Nephron (organoid): ENCODE measurements at regions not wholly inside any gene's neighbourhood (a gene's known extent, or its start where the extent isn't known, plus 50 kb on each side); places are given as distances from the start of the nearest gene placed in this dataset.

Experiments used
- H3K27ac Mint-ChIP-seq, 3 experiments: 2 replicates each; pipeline ENCODE4 v1.8.0; 2020; ENCODE audit warnings: mixed read lengths in 3 of 3, mild to moderate bottlenecking in 2 of 3, moderate library complexity in 1 of 3
- H3K27me3 Mint-ChIP-seq: 2 replicates; pipeline ENCODE4 v1.8.0; 2021; ENCODE audit warnings: low read depth, mild to moderate bottlenecking, moderate library complexity, mixed read lengths
- H3K36me3 Mint-ChIP-seq: 2 replicates; pipeline ENCODE4 v1.8.0; 2020; ENCODE audit warnings: low read depth, mixed read lengths
- H3K4me1 Mint-ChIP-seq: 2 replicates; pipeline ENCODE4 v1.8.0; 2020; ENCODE audit warnings: mixed read lengths
- H3K4me3 Mint-ChIP-seq, 3 experiments: 2 replicates each; pipeline ENCODE4 v1.8.0; 2020; ENCODE audit warnings: mild to moderate bottlenecking in 3 of 3, mixed read lengths in 3 of 3, moderate library complexity in 2 of 3
- H3K9me3 Mint-ChIP-seq: 2 replicates; pipeline ENCODE4 v1.8.0; 2020; ENCODE audit warnings: mixed read lengths
- TF ChIP-seq, protein P1 (sequence below), 3 experiments: fragments of 200-600 bp; sonication (generic); IDR thresholded peaks; one replicate each; pipeline ENCODE4 v1.5.0; 2021; ENCODE audit warnings: antibody characterized with exemption in 3 of 3; ENCODE audit not compliant: unreplicated experiment in 3 of 3

- no peak overlapping the region for H3K4me3 Mint-ChIP-seq
- TF ChIP-seq, protein P1, sequence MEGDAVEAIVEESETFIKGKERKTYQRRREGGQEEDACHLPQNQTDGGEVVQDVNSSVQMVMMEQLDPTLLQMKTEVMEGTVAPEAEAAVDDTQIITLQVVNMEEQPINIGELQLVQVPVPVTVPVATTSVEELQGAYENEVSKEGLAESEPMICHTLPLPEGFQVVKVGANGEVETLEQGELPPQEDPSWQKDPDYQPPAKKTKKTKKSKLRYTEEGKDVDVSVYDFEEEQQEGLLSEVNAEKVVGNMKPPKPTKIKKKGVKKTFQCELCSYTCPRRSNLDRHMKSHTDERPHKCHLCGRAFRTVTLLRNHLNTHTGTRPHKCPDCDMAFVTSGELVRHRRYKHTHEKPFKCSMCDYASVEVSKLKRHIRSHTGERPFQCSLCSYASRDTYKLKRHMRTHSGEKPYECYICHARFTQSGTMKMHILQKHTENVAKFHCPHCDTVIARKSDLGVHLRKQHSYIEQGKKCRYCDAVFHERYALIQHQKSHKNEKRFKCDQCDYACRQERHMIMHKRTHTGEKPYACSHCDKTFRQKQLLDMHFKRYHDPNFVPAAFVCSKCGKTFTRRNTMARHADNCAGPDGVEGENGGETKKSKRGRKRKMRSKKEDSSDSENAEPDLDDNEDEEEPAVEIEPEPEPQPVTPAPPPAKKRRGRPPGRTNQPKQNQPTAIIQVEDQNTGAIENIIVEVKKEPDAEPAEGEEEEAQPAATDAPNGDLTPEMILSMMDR (IDR thresholded peaks at IDR 0.05; ENCODE audit: unreplicated experiment in 3 of 3) = no peak
- H3K9me3 Mint-ChIP-seq = no peaks in the 10 kb centered on the region
- peaks cover 18% of the 10 kb centered on the region for H3K4me1 Mint-ChIP-seq
- H3K27ac Mint-ChIP-seq = no peak overlapping the region
- no peaks in the 10 kb centered on the region for H3K36me3 Mint-ChIP-seq
- H3K27me3 Mint-ChIP-seq = peaks cover 4% of the 10 kb centered on the region
Observed at GRCh38 chr10:44168478-44168877, 216.4 kb downstream of the CXCL12 start.

DNA sequence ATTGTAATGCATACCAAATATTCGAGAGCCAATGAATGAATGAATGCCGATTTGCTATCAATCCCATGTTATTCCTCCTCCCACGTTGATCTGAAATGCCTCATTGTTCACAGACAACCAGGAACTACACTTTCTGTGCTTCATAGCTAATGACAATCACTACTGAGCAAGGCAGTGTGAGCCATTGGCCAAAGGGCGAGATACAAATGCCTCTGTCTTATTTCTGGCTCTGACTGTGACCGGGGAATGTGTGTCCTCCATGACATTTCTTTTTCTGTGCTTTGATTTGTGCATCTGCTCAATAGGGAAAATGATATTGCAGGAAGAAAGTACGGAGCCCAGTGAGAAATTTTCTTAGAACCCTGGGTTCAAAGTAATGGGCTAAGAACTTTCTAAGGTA, 217.1 kb downstream of the CXCL12 start:
- Mint-ChIP-seq H3K4me3 (no peak overlapping the region), H3K36me3 (no peaks in the 10 kb centered on the region), H3K27me3 (peaks cover 3% of the 10 kb centered on the region), H3K4me1 (peaks cover 12% of the 10 kb centered on the region), H3K27ac (no peak overlapping the region), H3K9me3 (no peaks in the 10 kb centered on the region)
- TF ChIP-seq, protein P1 (IDR thresholded peaks at IDR 0.05; ENCODE audit: unreplicated experiment in 3 of 3) = no peak

DNA sequence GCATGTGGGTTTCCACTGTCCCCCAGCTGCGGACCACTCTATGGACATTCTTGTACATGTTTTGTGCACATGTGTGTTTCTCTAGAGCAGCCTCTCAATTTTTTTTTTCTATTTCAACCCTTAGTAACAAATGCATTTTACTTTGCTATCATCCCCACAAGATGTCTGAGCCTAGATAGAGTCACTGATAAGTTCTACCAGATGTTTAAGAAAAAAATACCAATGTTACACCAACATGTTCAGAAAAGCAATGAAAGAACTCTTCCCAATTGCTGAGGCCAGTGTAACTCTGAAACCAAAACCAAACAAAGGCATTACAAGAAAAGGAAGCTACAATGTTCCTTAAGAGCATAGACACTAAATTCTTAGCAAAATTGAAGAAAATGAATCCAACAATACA, 218.5 kb downstream of the CXCL12 start:
- H3K36me3 Mint-ChIP-seq = no peaks in the 10 kb centered on the region
- no peak overlapping the region for H3K27ac Mint-ChIP-seq
- no peaks in the 10 kb centered on the region for H3K9me3 Mint-ChIP-seq
- no peak overlapping the region for H3K4me3 Mint-ChIP-seq
- H3K27me3 Mint-ChIP-seq = peaks cover 3% of the 10 kb centered on the region
- TF ChIP-seq, protein P1 (IDR thresholded peaks at IDR 0.05; ENCODE audit: unreplicated experiment in 3 of 3) = no peak
- H3K4me1 Mint-ChIP-seq = peaks cover 12% of the 10 kb centered on the region

GRCh38 chr10:44164251-44164956, 220.5 kb downstream of the CXCL12 start:
- TF ChIP-seq, protein P1 (IDR thresholded peaks at IDR 0.05; ENCODE audit: unreplicated experiment in 3 of 3) = no peak
- Mint-ChIP-seq H3K27me3 (peaks cover 3% of the 10 kb centered on the region), H3K36me3 (no peaks in the 10 kb centered on the region), H3K4me1 (peaks cover 5% of the 10 kb centered on the region), H3K9me3 (no peaks in the 10 kb centered on the region), H3K27ac (no peak overlapping the region), H3K4me3 (no peak overlapping the region)

- Mint-ChIP-seq H3K9me3 (peaks cover 12% of the 10 kb centered on the region), H3K4me1 (peaks cover 5% of the 10 kb centered on the region), H3K27me3 (no peaks in the 10 kb centered on the region), H3K27ac (no peak overlapping the region), H3K36me3 (no peaks in the 10 kb centered on the region), H3K4me3 (no peak overlapping the region)
- TF ChIP-seq, protein P1 (IDR thresholded peaks at IDR 0.05; ENCODE audit: unreplicated experiment in 3 of 3) = no peak
Observed at GRCh38 chr10:44161184-44161583, 223.7 kb downstream of the CXCL12 start.

DNA sequence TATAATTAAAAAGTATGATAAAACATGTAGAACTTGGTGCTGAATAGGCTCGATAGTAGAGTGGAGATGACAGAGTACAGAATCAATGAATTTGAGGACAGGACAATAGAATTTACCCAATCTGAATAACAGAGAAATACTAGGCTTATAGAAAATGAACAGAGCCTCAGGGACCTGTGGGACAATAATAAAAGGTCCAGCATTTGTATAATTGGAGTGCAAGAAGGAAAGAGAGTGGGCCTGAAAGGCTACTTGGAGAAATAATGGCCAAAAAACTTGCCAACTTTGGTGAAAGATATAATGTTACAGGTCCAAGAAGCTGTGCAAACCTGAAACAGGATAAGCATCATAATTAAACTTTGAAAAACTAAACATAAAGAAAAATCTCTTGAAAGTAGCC, 227.3 kb downstream of the CXCL12 start:
- no peaks in the 10 kb centered on the region for H3K36me3 Mint-ChIP-seq
- no peaks in the 10 kb centered on the region for H3K4me1 Mint-ChIP-seq
- no peak overlapping the region for H3K4me3 Mint-ChIP-seq
- no peak overlapping the region for H3K27ac Mint-ChIP-seq
- TF ChIP-seq, protein P1 (IDR thresholded peaks at IDR 0.05; ENCODE audit: unreplicated experiment in 3 of 3) = no peak
- H3K27me3 Mint-ChIP-seq = no peaks in the 10 kb centered on the region
- H3K9me3 Mint-ChIP-seq = peaks cover 16% of the 10 kb centered on the region
